H9 (cell line): ENCODE measurements at regions not wholly inside any gene's neighbourhood (a gene's known extent, or its start where the extent isn't known, plus 50 kb on each side); places are given as distances from the start of the nearest gene placed in this dataset.

Experiments used
- DNase-seq: peaks from one replicate; pipeline ENCODE4 v3.0.0-alpha.2; 2017
- H2AFZ ChIP-seq: one replicate; pipeline ENCODE4 v1.6.1; 2013; ENCODE audit warnings: mild to moderate bottlenecking, low read length, control low read depth, moderate library complexity
- H2AK5ac ChIP-seq: 2 replicates; pipeline ENCODE4 v1.6.1; 2013; ENCODE audit warnings: low read length, control low read depth, mixed read lengths; ENCODE audit not compliant: insufficient read length
- H2BK120ac ChIP-seq: one replicate; pipeline ENCODE4 v1.6.1; 2013; ENCODE audit warnings: low read depth, mild to moderate bottlenecking, low read length, control low read depth, inconsistent platforms; ENCODE audit not compliant: poor library complexity, severe bottlenecking
- H2BK12ac ChIP-seq: 2 replicates; pipeline ENCODE4 v1.6.1; 2013; ENCODE audit warnings: low read length, control low read depth, mixed read lengths, low read depth; ENCODE audit not compliant: insufficient read length
- H2BK15ac ChIP-seq: 2 replicates; pipeline ENCODE4 v1.6.1; 2013; ENCODE audit warnings: low read depth, low read length, control low read depth
- H2BK20ac ChIP-seq: one replicate; pipeline ENCODE4 v1.6.1; 2013; ENCODE audit warnings: low read depth, mild to moderate bottlenecking, low read length, control low read depth, inconsistent platforms; ENCODE audit not compliant: poor library complexity, severe bottlenecking
- H2BK5ac ChIP-seq: 2 replicates; pipeline ENCODE4 v1.6.1; 2013; ENCODE audit warnings: low read length, control low read depth, mixed read lengths; ENCODE audit not compliant: insufficient read length
- H3K14ac ChIP-seq: 2 replicates; pipeline ENCODE4 v1.6.1; 2013; ENCODE audit warnings: low read length, control low read depth; ENCODE audit not compliant: insufficient read depth
- H3K18ac ChIP-seq: 2 replicates; pipeline ENCODE4 v1.6.1; 2013; ENCODE audit warnings: low read depth, mild to moderate bottlenecking, mixed read lengths, low read length, control low read depth; ENCODE audit not compliant: insufficient read length
- H3K23ac ChIP-seq: 2 replicates; pipeline ENCODE4 v1.6.1; 2013; ENCODE audit warnings: low read length, control low read depth, mixed read lengths, low read depth; ENCODE audit not compliant: insufficient read length
- H3K23me2 ChIP-seq: 2 replicates; pipeline ENCODE4 v1.6.1; 2013; ENCODE audit warnings: low read depth, mild to moderate bottlenecking, mixed read lengths, low read length, control low read depth; ENCODE audit not compliant: insufficient read length, poor library complexity, severe bottlenecking
- H3K27ac ChIP-seq: 2 replicates; pipeline ENCODE4 v1.5.1; 2013; ENCODE audit warnings: low read length, control low read depth, mixed read lengths, low read depth; ENCODE audit not compliant: insufficient read length
- H3K27me3 ChIP-seq: 2 replicates; pipeline ENCODE4 v1.6.1; 2013; ENCODE audit warnings: low read length, control low read depth, inconsistent platforms; ENCODE audit not compliant: insufficient read depth
- H3K4ac ChIP-seq: 2 replicates; pipeline ENCODE4 v1.6.1; 2013; ENCODE audit warnings: low read depth, mild to moderate bottlenecking, control low read depth, inconsistent platforms, low read length, moderate library complexity
- H3K4me1 ChIP-seq: 2 replicates; pipeline ENCODE4 v1.6.1; 2013; ENCODE audit warnings: low read length, control low read depth, inconsistent platforms; ENCODE audit not compliant: insufficient read depth
- H3K4me2 ChIP-seq: 2 replicates; pipeline ENCODE4 v1.6.1; 2013; ENCODE audit warnings: low read length, control low read depth, mixed read lengths; ENCODE audit not compliant: insufficient read length, insufficient read depth
- H3K56ac ChIP-seq: 2 replicates; pipeline ENCODE4 v1.6.1; 2013; ENCODE audit warnings: low read depth, mild to moderate bottlenecking, mixed read lengths, low read length, control low read depth; ENCODE audit not compliant: insufficient read length
- H3K79me1 ChIP-seq: 2 replicates; pipeline ENCODE4 v1.6.1; 2013; ENCODE audit warnings: low read depth, mild to moderate bottlenecking, moderate library complexity, low read length, control low read depth, inconsistent platforms; ENCODE audit not compliant: insufficient read depth, poor library complexity, severe bottlenecking
- H3K79me2 ChIP-seq: 2 replicates; pipeline ENCODE4 v1.6.1; 2013; ENCODE audit warnings: low read length, control low read depth, inconsistent platforms; ENCODE audit not compliant: insufficient read depth
- H3K9ac ChIP-seq: 2 replicates; pipeline ENCODE4 v1.6.1; 2013; ENCODE audit warnings: low read length, control low read depth, mixed read lengths; ENCODE audit not compliant: insufficient read length; ENCODE audit errors: extremely low read depth
- H3K9me3 ChIP-seq: one replicate; pipeline ENCODE4 v1.6.1; 2013; ENCODE audit warnings: low read depth, low read length, inconsistent platforms; ENCODE audit not compliant: control insufficient read depth
- H3T11ph ChIP-seq: one replicate; pipeline ENCODE4 v1.6.1; 2013; ENCODE audit warnings: mild to moderate bottlenecking, low read length, control low read depth, inconsistent platforms
- H4K20me1 ChIP-seq: one replicate; pipeline ENCODE4 v1.6.1; 2013; ENCODE audit not compliant: control insufficient read depth, insufficient read length, insufficient read depth
- H4K5ac ChIP-seq: 2 replicates; pipeline ENCODE4 v1.6.1; 2013; ENCODE audit warnings: low read depth, mild to moderate bottlenecking, mixed read lengths, low read length, control low read depth; ENCODE audit not compliant: insufficient read length
- H4K8ac ChIP-seq: replicated peaks from 2 replicates; pipeline ENCODE4 v1.6.1; 2013; ENCODE audit warnings: low read length, control low read depth, mixed read lengths, low read depth; ENCODE audit not compliant: insufficient read length
- H4K91ac ChIP-seq: 2 replicates; pipeline ENCODE4 v1.6.1; 2013; ENCODE audit warnings: low read depth, mild to moderate bottlenecking, moderate library complexity, mixed read lengths, low read length, control low read depth; ENCODE audit not compliant: insufficient read length
- H3K27ac Mint-ChIP-seq, 3 experiments: 2 replicates in 2 of 3; 3 replicates in 1 of 3; pipeline ENCODE4 v1.8.0; 2020 to 2021; ENCODE audit warnings: mixed read lengths in 3 of 3, mild to moderate bottlenecking in 1 of 3, moderate library complexity in 1 of 3
- H3K27me3 Mint-ChIP-seq: 2 replicates; pipeline ENCODE4 v1.8.0; 2021; ENCODE audit warnings: low read depth, mild to moderate bottlenecking, moderate library complexity, mixed read lengths
- H3K36me3 Mint-ChIP-seq, 3 experiments: 2 replicates in 2 of 3; 3 replicates in 1 of 3; pipeline ENCODE4 v1.8.0; 2020 to 2021; ENCODE audit warnings: low read depth in 3 of 3, mixed read lengths in 3 of 3; ENCODE audit not compliant: insufficient read depth in 1 of 3
- H3K4me1 Mint-ChIP-seq, 2 experiments: 2 replicates each; pipeline ENCODE4 v1.8.0; 2020; ENCODE audit warnings: mixed read lengths in 2 of 2
- H3K4me3 Mint-ChIP-seq, 2 experiments: 2 replicates in 1 of 2; 3 replicates in 1 of 2; pipeline ENCODE4 v1.8.0; 2020 to 2021; ENCODE audit warnings: mild to moderate bottlenecking in 2 of 2, mixed read lengths in 2 of 2, moderate library complexity in 1 of 2
- H3K9me3 Mint-ChIP-seq, 2 experiments: 2 replicates in 1 of 2; 3 replicates in 1 of 2; pipeline ENCODE4 v1.8.0; 2020; ENCODE audit warnings: mild to moderate bottlenecking in 2 of 2, mixed read lengths in 2 of 2, moderate library complexity in 1 of 2
- WGBS: extraction: QIAGEN DNeasy Blood & Tissue Kit; methylation state at CpG from one replicate; pipeline ENCODE4 v1.1.7; 2013; ENCODE audit warnings: missing lambda C conversion rate, low lambda C conversion rate, mixed read lengths; ENCODE audit not compliant: insufficient read length; ENCODE audit errors: extremely low coverage; 5-methylcytosine and 5-hydroxymethylcytosine counted together
- TF ChIP-seq, protein P1 (sequence below): fragments of 200-600 bp; sonication (generic); conservative IDR thresholded peaks from 3 replicates; pipeline ENCODE4 v1.8.0; 2021; ENCODE audit warnings: antibody characterized with exemption, mild to moderate bottlenecking

DNA sequence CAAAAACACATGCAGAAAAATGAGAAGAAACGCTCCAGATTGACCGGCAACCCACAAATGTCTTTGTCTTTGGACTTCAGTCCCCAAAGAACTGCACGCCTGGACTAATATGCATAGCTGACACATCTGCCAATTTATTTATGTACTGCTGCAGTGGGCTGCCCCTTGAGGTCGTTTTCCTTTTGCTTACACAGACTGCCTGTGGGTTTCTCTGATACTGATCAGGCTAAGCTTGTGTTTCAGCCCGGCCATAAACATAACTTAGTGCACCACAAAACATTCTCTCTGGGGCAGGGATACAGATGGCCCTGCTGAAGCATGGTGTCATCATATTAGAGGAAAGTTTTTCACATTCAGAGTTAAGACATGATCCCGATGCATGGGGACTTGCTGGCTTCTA lies 75.4 kb downstream of the NUDT12 start:
- no peak overlapping the region for H4K91ac ChIP-seq
- no peaks in the 10 kb centered on the region for H3K79me2 ChIP-seq
- H2AFZ ChIP-seq, result no peak overlapping the region
- no peak overlapping the region for H3K23ac ChIP-seq
- H3K56ac ChIP-seq, result no peak overlapping the region
- H3K36me3 Mint-ChIP-seq, result no peaks in the 10 kb centered on the region
- no peak overlapping the region for H2BK15ac ChIP-seq
- H3T11ph ChIP-seq, result no peak overlapping the region
- H3K4me3 Mint-ChIP-seq, result no peak overlapping the region
- TF ChIP-seq, protein P1, sequence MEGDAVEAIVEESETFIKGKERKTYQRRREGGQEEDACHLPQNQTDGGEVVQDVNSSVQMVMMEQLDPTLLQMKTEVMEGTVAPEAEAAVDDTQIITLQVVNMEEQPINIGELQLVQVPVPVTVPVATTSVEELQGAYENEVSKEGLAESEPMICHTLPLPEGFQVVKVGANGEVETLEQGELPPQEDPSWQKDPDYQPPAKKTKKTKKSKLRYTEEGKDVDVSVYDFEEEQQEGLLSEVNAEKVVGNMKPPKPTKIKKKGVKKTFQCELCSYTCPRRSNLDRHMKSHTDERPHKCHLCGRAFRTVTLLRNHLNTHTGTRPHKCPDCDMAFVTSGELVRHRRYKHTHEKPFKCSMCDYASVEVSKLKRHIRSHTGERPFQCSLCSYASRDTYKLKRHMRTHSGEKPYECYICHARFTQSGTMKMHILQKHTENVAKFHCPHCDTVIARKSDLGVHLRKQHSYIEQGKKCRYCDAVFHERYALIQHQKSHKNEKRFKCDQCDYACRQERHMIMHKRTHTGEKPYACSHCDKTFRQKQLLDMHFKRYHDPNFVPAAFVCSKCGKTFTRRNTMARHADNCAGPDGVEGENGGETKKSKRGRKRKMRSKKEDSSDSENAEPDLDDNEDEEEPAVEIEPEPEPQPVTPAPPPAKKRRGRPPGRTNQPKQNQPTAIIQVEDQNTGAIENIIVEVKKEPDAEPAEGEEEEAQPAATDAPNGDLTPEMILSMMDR, result no peak
- no peaks in the 10 kb centered on the region for H4K20me1 ChIP-seq
- no peak overlapping the region for H4K8ac ChIP-seq
- no peak overlapping the region for H3K14ac ChIP-seq
- no peaks in the 10 kb centered on the region; the same call in 1 of the 2 replicates for H3K27me3 Mint-ChIP-seq
- no peaks in the 10 kb centered on the region for H3K4me1 ChIP-seq
- no peaks in the 10 kb centered on the region for H3K9me3 ChIP-seq
- no peak overlapping the region for H3K4me2 ChIP-seq
- DNase-seq, result no peak
- H3K27ac Mint-ChIP-seq, result 0 out of 7 replicates have a peak overlapping the region, but pooled peaks of 1 of the 3 experiments have one; percentile 65
- no peak overlapping the region for H2BK120ac ChIP-seq
- H3K27me3 ChIP-seq, result no peaks in the 10 kb centered on the region
- no peaks in the 10 kb centered on the region for H3K79me1 ChIP-seq
- H3K27ac ChIP-seq, result no peak overlapping the region
- no peak overlapping the region for H2BK12ac ChIP-seq
- peaks cover 22 to 26% of the 10 kb centered on the region in 2 experiments for H3K4me1 Mint-ChIP-seq
- no CpG with 5 or more reads among the region's 6 CpGs for WGBS
- H3K4ac ChIP-seq, result no peak overlapping the region
- H4K5ac ChIP-seq, result no peak overlapping the region
- no peaks in the 10 kb centered on the region for H3K23me2 ChIP-seq
- H3K9ac ChIP-seq, result no peak overlapping the region
- no peak overlapping the region for H2BK5ac ChIP-seq
- H3K18ac ChIP-seq, result no peak overlapping the region
- H2BK20ac ChIP-seq, result no peak overlapping the region
- no peaks in the 10 kb centered on the region for H3K9me3 Mint-ChIP-seq
- H2AK5ac ChIP-seq, result no peak overlapping the region
